Upper lobe of left lung (tissue), 6 donors: ENCODE measurements at regions not wholly inside any gene's neighbourhood (a gene's known extent, or its start where the extent isn't known, plus 50 kb on each side); places are given as distances from the start of the nearest gene placed in this dataset.

Experiments
- ATAC-seq, 2 donors: fragments of 200-7000 bp; cut with Tn5 transposase; one replicate each; pipeline ENCODE4 v1.9.1; 2022; ENCODE audit warnings: mild to moderate bottlenecking in 2 of 2, moderate library complexity in 2 of 2; ENCODE audit not compliant: low FRiP score in 2 of 2
- DNase-seq, 2 donors: peaks; one replicate each; pipeline ENCODE4 v3.0.0-alpha.2; 2019 to 2020
- H3K27ac ChIP-seq, 4 donors: fragments of 200-600 bp; sonication (generic); one replicate each; pipeline ENCODE4 v1.5.1; 2016 to 2019
- H3K27me3 ChIP-seq, 4 donors: fragments of 200-600 bp; sonication (generic); one replicate each; pipeline ENCODE4 v1.5.1; 2017 to 2019
- H3K36me3 ChIP-seq, 4 donors: fragments of 200-600 bp; sonication (generic); one replicate each; pipeline ENCODE4 v1.5.1; 2016 to 2019
- H3K4me1 ChIP-seq, 4 donors: fragments of 200-600 bp; sonication (generic); one replicate each; pipeline ENCODE4 v1.5.1; 2018 to 2019
- H3K4me3 ChIP-seq, 4 donors: fragments of 200-600 bp; sonication (generic); one replicate each; pipeline ENCODE4 v1.5.1; 2017 to 2019; ENCODE audit warnings: mild to moderate bottlenecking in 2 of 4, moderate library complexity in 1 of 4
- H3K9me3 ChIP-seq, 4 donors: fragments of 200-600 bp; sonication (generic); one replicate each; pipeline ENCODE4 v1.5.1; 2018 to 2019
- CTCF ChIP-seq, 6 experiments: fragments of 450-650 bp in 4 of 6; fragments of 200-600 bp in 2 of 6; sonication (generic) in 2 of 6; IDR thresholded peaks; one replicate each; pipeline ENCODE4 v1.5.1; 2016 to 2019; ENCODE audit warnings: antibody characterized with exemption in 6 of 6
- EP300 ChIP-seq, 4 donors: sonication (generic); formaldehyde crosslinking; IDR thresholded peaks; one replicate each; pipeline ENCODE4 v1.5.1; 2017; ENCODE audit warnings: antibody characterized with exemption in 4 of 4, control low read depth in 2 of 4
- POLR2A ChIP-seq, 4 donors: fragments of 450-650 bp; IDR thresholded peaks; one replicate each; pipeline ENCODE4 v1.5.1; 2016 to 2017; ENCODE audit warnings: antibody characterized with exemption in 4 of 4, mild to moderate bottlenecking in 2 of 4
- POLR2AphosphoS5 ChIP-seq, 2 donors: sonication (generic); formaldehyde crosslinking; IDR thresholded peaks; one replicate each; pipeline ENCODE4 v1.5.1; 2017; ENCODE audit warnings: antibody characterized with exemption in 2 of 2
- WGBS, 2 donors: methylation state at CpG; one replicate each; pipeline ENCODE4 v1.1.5; 2017 to 2018; 5-methylcytosine and 5-hydroxymethylcytosine counted together
- donor health status: DM: no; HTN: no; CAD: no; lungs with moderate emphysema.
- donor health status: DM: no; HTN: yes; CAD: no; lungs with severe emphysema.

DNA sequence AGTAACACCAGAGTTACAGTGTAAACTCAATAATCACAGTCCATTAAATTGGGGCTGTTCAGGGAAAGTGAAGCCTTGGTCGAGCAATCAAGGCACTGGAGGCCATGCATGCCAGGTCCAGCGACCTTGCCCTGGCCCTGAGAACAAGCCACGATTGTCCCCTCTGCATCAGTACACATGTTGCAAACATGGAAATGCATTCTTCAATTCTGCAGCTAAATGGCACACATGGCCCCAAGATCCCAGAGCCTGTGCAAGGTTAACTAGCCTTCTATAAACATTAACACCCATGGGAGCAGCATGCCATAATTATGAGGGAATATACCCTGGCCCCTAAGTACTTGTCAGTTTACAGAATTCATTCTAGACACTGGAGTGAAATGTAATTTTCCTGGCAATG is 204.7 kb downstream of the HS3ST3B1 start:
- 35% methylated on average over 3 of the region's 3 CpGs for WGBS, 2 donors
- Histone ChIP-seq H3K9me3 (no peaks in the 10 kb centered on the region), H3K36me3 (no peaks in the 10 kb centered on the region), H3K27ac (no peak overlapping the region), H3K4me1 (no peaks in the 10 kb centered on the region), H3K27me3 (no peaks in the 10 kb centered on the region), H3K4me3 (no peak overlapping the region)
- DNase-seq = no peak
- TF ChIP-seq POLR2AphosphoS5 (IDR thresholded peaks at IDR 0.05) = no peak
- no peak for TF ChIP-seq CTCF (IDR thresholded peaks at IDR 0.05)
- TF ChIP-seq POLR2A (IDR thresholded peaks at IDR 0.05) = no peak
- TF ChIP-seq EP300 (IDR thresholded peaks at IDR 0.05) = no peak
- ATAC-seq = no peak

GRCh38 chr17:14499976-14500375 is 199.1 kb downstream of the HS3ST3B1 start:
- Histone ChIP-seq H3K36me3 (no peaks in the 10 kb centered on the region), H3K9me3 (no peaks in the 10 kb centered on the region), H3K4me1 (no peaks in the 10 kb centered on the region), H3K27ac (no peak overlapping the region), H3K4me3 (no peak overlapping the region), H3K27me3 (no peaks in the 10 kb centered on the region)
- TF ChIP-seq POLR2A (IDR thresholded peaks at IDR 0.05) (no peak), CTCF (IDR thresholded peaks at IDR 0.05) (no peak), POLR2AphosphoS5 (IDR thresholded peaks at IDR 0.05) (no peak), EP300 (IDR thresholded peaks at IDR 0.05) (no peak)
- WGBS, 2 donors = 73 to 90% methylated on average over 4 of the region's 4 CpGs
- DNase-seq (no peak), ATAC-seq (no peak)

DNA sequence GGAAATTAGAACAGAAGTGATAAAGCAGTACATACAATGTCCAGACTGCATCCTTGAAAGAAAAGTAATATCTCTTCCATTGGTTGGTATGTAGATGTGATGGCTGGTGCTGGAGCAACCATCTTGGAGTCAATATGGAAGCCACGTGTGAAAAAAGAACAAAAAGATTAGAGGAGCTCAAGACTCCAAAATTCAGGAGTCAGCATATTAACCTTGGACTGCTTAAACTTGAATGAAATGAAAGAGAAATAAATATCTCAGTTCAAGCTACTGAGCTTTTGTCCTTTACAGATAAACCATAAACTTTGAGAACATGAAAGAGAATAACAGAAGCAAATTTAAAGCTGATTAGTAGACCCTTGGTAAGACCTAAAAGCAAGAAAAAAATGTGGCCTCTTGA is 197.9 kb downstream of the HS3ST3B1 start:
- WGBS, 2 donors = 73 to 74% methylated on average over 1 of the region's 1 CpG
- no peaks in the 10 kb centered on the region for H3K4me1 ChIP-seq

GRCh38 chr17:14494161-14494560 is 193.3 kb downstream of the HS3ST3B1 start:
- Histone ChIP-seq H3K27me3 (no peaks in the 10 kb centered on the region), H3K36me3 (no peaks in the 10 kb centered on the region), H3K9me3 (no peaks in the 10 kb centered on the region), H3K4me3 (no peak overlapping the region), H3K4me1 (no peaks in the 10 kb centered on the region), H3K27ac (no peak overlapping the region)
- WGBS, 2 donors = 85 to 86% methylated on average over 4 of the region's 4 CpGs
- no peak for TF ChIP-seq CTCF (IDR thresholded peaks at IDR 0.05)
- TF ChIP-seq EP300 (IDR thresholded peaks at IDR 0.05) = no peak
- TF ChIP-seq POLR2AphosphoS5 (IDR thresholded peaks at IDR 0.05) = no peak
- no peak for TF ChIP-seq POLR2A (IDR thresholded peaks at IDR 0.05)
- ATAC-seq = no peak
- DNase-seq = no peak

More for the DNA sequence above, 197.9 kb downstream of the HS3ST3B1 start:
- TF ChIP-seq CTCF (IDR thresholded peaks at IDR 0.05) (no peak), EP300 (IDR thresholded peaks at IDR 0.05) (no peak), POLR2AphosphoS5 (IDR thresholded peaks at IDR 0.05) (no peak), POLR2A (IDR thresholded peaks at IDR 0.05) (no peak)
- Histone ChIP-seq H3K4me3 (no peak overlapping the region), H3K9me3 (no peaks in the 10 kb centered on the region), H3K27ac (no peak overlapping the region), H3K36me3 (no peaks in the 10 kb centered on the region), H3K27me3 (no peaks in the 10 kb centered on the region)
- no peak for ATAC-seq
- no peak for DNase-seq

GRCh38 chr17:14489986-14490385 is 189.1 kb downstream of the HS3ST3B1 start:
- Histone ChIP-seq H3K4me3 (no peak overlapping the region), H3K9me3 (no peaks in the 10 kb centered on the region)
- WGBS, 2 donors = 80 to 85% methylated on average over 2 of the region's 2 CpGs

More at GRCh38 chr17:14489986-14490385, 189.1 kb downstream of the HS3ST3B1 start:
- TF ChIP-seq CTCF (IDR thresholded peaks at IDR 0.05) (no peak), EP300 (IDR thresholded peaks at IDR 0.05) (no peak), POLR2AphosphoS5 (IDR thresholded peaks at IDR 0.05) (no peak)
- no peak overlapping the region for H3K27ac ChIP-seq
- no peaks in the 10 kb centered on the region for H3K4me1 ChIP-seq
- no peak for ATAC-seq
- DNase-seq = no peak
- no peaks in the 10 kb centered on the region for H3K27me3 ChIP-seq
- no peaks in the 10 kb centered on the region for H3K36me3 ChIP-seq
